ENCODE measurements at regions not wholly inside any gene's neighbourhood (a gene's known extent, or its start where the extent isn't known, plus 50 kb on each side); places are given as distances from the start of the nearest gene placed in this dataset.

DNA sequence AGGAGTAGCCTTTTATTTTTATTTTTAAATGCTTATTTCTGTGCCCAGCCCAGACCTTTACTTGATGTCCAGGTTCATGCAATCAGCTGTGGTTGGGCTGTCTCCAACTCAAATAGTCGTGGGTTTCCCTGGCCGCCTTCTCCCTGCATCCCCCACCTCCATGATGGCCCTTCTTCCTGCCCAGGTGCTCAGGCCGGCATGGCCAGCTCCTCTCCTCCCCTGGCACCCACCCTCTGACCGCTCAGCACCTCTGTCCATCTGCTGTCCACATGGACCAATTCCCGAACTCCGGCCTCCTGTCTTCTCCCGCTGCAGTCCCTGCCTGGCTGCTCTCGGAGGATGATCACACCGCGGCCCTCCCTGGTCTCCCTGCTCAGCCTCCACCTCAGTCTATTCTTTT is 81.2 kb upstream of the SULF2 start:
- TF ChIP-seq NFE2L1 (CRISPR knock-in tag; IDR thresholded peaks at IDR 0.05): no peak
- TF ChIP-seq SMAD3 (CRISPR knock-in tag; IDR thresholded peaks at IDR 0.05; ENCODE audit: borderline replicate concordance): no peak
- no peak for TF ChIP-seq CBFB (CRISPR knock-in tag; IDR thresholded peaks at IDR 0.05; ENCODE audit: low read depth)
- no peak for TF ChIP-seq ZNF396 (CRISPR knock-in tag; IDR thresholded peaks at IDR 0.05; ENCODE audit: borderline replicate concordance)
- TF ChIP-seq, protein P1, sequence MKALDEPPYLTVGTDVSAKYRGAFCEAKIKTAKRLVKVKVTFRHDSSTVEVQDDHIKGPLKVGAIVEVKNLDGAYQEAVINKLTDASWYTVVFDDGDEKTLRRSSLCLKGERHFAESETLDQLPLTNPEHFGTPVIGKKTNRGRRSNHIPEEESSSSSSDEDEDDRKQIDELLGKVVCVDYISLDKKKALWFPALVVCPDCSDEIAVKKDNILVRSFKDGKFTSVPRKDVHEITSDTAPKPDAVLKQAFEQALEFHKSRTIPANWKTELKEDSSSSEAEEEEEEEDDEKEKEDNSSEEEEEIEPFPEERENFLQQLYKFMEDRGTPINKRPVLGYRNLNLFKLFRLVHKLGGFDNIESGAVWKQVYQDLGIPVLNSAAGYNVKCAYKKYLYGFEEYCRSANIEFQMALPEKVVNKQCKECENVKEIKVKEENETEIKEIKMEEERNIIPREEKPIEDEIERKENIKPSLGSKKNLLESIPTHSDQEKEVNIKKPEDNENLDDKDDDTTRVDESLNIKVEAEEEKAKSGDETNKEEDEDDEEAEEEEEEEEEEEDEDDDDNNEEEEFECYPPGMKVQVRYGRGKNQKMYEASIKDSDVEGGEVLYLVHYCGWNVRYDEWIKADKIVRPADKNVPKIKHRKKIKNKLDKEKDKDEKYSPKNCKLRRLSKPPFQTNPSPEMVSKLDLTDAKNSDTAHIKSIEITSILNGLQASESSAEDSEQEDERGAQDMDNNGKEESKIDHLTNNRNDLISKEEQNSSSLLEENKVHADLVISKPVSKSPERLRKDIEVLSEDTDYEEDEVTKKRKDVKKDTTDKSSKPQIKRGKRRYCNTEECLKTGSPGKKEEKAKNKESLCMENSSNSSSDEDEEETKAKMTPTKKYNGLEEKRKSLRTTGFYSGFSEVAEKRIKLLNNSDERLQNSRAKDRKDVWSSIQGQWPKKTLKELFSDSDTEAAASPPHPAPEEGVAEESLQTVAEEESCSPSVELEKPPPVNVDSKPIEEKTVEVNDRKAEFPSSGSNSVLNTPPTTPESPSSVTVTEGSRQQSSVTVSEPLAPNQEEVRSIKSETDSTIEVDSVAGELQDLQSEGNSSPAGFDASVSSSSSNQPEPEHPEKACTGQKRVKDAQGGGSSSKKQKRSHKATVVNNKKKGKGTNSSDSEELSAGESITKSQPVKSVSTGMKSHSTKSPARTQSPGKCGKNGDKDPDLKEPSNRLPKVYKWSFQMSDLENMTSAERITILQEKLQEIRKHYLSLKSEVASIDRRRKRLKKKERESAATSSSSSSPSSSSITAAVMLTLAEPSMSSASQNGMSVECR (CRISPR knock-in tag; IDR thresholded peaks at IDR 0.05; ENCODE audit: borderline replicate concordance): no peak
- TF ChIP-seq NR1H2 (CRISPR knock-in tag; IDR thresholded peaks at IDR 0.05): no peak
- TF ChIP-seq TEAD1 (CRISPR knock-in tag; IDR thresholded peaks at IDR 0.05): no peak
- TF ChIP-seq ZNF263 (CRISPR knock-in tag; IDR thresholded peaks at IDR 0.05; ENCODE audit: low read depth): no peak
- TF ChIP-seq, protein P2, sequence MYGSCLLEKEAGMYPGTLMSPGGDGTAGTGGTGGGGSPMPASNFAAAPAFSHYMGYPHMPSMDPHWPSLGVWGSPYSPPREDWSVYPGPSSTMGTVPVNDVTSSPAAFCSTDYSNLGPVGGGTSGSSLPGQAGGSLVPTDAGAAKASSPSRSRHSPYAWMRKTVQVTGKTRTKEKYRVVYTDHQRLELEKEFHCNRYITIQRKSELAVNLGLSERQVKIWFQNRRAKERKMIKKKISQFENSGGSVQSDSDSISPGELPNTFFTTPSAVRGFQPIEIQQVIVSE (CRISPR knock-in tag; IDR thresholded peaks at IDR 0.05; ENCODE audit: borderline replicate concordance): no peak
- no peak for TF ChIP-seq SP1 (CRISPR knock-in tag; conservative IDR thresholded peaks at IDR 0.05)
- TF ChIP-seq, protein P3, sequence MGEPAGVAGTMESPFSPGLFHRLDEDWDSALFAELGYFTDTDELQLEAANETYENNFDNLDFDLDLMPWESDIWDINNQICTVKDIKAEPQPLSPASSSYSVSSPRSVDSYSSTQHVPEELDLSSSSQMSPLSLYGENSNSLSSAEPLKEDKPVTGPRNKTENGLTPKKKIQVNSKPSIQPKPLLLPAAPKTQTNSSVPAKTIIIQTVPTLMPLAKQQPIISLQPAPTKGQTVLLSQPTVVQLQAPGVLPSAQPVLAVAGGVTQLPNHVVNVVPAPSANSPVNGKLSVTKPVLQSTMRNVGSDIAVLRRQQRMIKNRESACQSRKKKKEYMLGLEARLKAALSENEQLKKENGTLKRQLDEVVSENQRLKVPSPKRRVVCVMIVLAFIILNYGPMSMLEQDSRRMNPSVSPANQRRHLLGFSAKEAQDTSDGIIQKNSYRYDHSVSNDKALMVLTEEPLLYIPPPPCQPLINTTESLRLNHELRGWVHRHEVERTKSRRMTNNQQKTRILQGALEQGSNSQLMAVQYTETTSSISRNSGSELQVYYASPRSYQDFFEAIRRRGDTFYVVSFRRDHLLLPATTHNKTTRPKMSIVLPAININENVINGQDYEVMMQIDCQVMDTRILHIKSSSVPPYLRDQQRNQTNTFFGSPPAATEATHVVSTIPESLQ (CRISPR knock-in tag; IDR thresholded peaks at IDR 0.05): no peak
- TF ChIP-seq, protein P4, sequence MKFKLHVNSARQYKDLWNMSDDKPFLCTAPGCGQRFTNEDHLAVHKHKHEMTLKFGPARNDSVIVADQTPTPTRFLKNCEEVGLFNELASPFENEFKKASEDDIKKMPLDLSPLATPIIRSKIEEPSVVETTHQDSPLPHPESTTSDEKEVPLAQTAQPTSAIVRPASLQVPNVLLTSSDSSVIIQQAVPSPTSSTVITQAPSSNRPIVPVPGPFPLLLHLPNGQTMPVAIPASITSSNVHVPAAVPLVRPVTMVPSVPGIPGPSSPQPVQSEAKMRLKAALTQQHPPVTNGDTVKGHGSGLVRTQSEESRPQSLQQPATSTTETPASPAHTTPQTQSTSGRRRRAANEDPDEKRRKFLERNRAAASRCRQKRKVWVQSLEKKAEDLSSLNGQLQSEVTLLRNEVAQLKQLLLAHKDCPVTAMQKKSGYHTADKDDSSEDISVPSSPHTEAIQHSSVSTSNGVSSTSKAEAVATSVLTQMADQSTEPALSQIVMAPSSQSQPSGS (CRISPR knock-in tag; IDR thresholded peaks at IDR 0.05; ENCODE audit: borderline replicate concordance, low read depth): no peak
- TF ChIP-seq TEAD4 (CRISPR knock-in tag; IDR thresholded peaks at IDR 0.05): no peak
- no peak for TF ChIP-seq PRRX2 (CRISPR knock-in tag; IDR thresholded peaks at IDR 0.05)
- no peak for TF ChIP-seq EMX1 (CRISPR knock-in tag; IDR thresholded peaks at IDR 0.05)
- TF ChIP-seq GRHL2 (CRISPR knock-in tag; IDR thresholded peaks at IDR 0.05; ENCODE audit: insufficient replicate concordance, severe bottlenecking): no peak
- Mint-ChIP-seq H3K27me3 (ENCODE audit: low read depth) (no peaks in the 10 kb centered on the region), H3K9me3 (peaks cover 9% of the 10 kb centered on the region), H3K27ac (no peak overlapping the region), H3K36me3 (no peaks in the 10 kb centered on the region), H3K4me3 (no peak overlapping the region), H3K4me1 (0 out of 2 replicates have a peak, but pooled peaks cover 7% of the 10 kb centered on the region)
- DNase-seq (ENCODE audit: low spot score): no peak
- ATAC-seq: no peak
- POLR2A ChIA-PET: no interaction called here
- CTCF ChIA-PET: no interaction called here

DNA sequence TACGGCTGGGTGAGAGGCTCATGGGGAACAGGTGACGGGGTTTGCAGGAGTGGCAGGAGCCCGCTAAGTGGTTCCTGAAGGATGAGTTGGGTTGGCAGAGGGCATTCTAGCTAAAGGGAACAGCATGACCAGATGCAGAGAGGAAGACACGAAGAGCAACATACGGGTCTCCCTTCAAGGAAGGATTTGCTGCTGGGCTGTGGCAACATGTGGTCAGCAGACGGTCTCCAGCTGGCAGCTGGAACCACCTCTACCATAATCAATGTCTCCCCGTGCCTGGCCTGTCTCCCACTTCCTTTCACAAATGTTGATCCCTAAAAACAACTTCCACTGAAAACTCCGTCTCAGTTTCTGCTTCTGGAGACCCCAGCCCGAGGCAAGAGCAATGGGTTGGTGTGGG is 80.6 kb upstream of the SULF2 start:
- ChIA-PET CTCF (no interaction called here), POLR2A (no interaction called here)
- ATAC-seq (no peak), DNase-seq (ENCODE audit: low spot score) (no peak)
- no peak overlapping the region for H3K27ac Mint-ChIP-seq
- peaks cover 9% of the 10 kb centered on the region for H3K9me3 Mint-ChIP-seq
- 0 out of 2 replicates have a peak, but pooled peaks cover 7% of the 10 kb centered on the region for H3K4me1 Mint-ChIP-seq
- H3K27me3 Mint-ChIP-seq (ENCODE audit: low read depth): no peaks in the 10 kb centered on the region
- H3K4me3 Mint-ChIP-seq: no peak overlapping the region
- no peaks in the 10 kb centered on the region for H3K36me3 Mint-ChIP-seq
- TF ChIP-seq TCF7 (CRISPR knock-in tag; IDR thresholded peaks at IDR 0.05; ENCODE audit: low read depth): no peak
- no peak for TF ChIP-seq FOXK1 (CRISPR knock-in tag; IDR thresholded peaks at IDR 0.05)
- TF ChIP-seq, protein P5, sequence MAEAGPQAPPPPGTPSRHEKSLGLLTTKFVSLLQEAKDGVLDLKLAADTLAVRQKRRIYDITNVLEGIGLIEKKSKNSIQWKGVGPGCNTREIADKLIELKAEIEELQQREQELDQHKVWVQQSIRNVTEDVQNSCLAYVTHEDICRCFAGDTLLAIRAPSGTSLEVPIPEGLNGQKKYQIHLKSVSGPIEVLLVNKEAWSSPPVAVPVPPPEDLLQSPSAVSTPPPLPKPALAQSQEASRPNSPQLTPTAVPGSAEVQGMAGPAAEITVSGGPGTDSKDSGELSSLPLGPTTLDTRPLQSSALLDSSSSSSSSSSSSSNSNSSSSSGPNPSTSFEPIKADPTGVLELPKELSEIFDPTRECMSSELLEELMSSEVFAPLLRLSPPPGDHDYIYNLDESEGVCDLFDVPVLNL (CRISPR knock-in tag; IDR thresholded peaks at IDR 0.05; ENCODE audit: borderline replicate concordance, low read depth): no peak
- no peak for TF ChIP-seq GTF2I (CRISPR knock-in tag; conservative IDR thresholded peaks at IDR 0.05)
- TF ChIP-seq, protein P6, sequence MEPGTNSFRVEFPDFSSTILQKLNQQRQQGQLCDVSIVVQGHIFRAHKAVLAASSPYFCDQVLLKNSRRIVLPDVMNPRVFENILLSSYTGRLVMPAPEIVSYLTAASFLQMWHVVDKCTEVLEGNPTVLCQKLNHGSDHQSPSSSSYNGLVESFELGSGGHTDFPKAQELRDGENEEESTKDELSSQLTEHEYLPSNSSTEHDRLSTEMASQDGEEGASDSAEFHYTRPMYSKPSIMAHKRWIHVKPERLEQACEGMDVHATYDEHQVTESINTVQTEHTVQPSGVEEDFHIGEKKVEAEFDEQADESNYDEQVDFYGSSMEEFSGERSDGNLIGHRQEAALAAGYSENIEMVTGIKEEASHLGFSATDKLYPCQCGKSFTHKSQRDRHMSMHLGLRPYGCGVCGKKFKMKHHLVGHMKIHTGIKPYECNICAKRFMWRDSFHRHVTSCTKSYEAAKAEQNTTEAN (CRISPR knock-in tag; IDR thresholded peaks at IDR 0.05): no peak
- TF ChIP-seq, protein P7, sequence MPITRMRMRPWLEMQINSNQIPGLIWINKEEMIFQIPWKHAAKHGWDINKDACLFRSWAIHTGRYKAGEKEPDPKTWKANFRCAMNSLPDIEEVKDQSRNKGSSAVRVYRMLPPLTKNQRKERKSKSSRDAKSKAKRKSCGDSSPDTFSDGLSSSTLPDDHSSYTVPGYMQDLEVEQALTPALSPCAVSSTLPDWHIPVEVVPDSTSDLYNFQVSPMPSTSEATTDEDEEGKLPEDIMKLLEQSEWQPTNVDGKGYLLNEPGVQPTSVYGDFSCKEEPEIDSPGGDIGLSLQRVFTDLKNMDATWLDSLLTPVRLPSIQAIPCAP (CRISPR knock-in tag; IDR thresholded peaks at IDR 0.05): no peak
